ENCODE measurements at regions not wholly inside any gene's neighbourhood (a gene's known extent, or its start where the extent isn't known, plus 50 kb on each side); places are given as distances from the start of the nearest gene placed in this dataset.

- Histone ChIP-seq H3K4me3 (ENCODE audit: low read length in 2 of 2) (no peak overlapping the region), H3K9ac (ENCODE audit: low read length in 2 of 2) (no peak overlapping the region), H3K4me1 (ENCODE audit: control insufficient read depth, insufficient read depth, low read length) (no peaks in the 10 kb centered on the region), H3K27ac (ENCODE audit: low read length) (no peak overlapping the region), H3K36me3 (ENCODE audit: control insufficient read depth in 2 of 2, insufficient read depth in 2 of 2, low read length in 2 of 2) (no peaks in the 10 kb centered on the region), H3K27me3 (ENCODE audit: control insufficient read depth in 1 of 2, insufficient read depth in 2 of 2, low read length in 2 of 2) (peaks cover 0 to 4% of the 10 kb centered on the region in 2 donors), H3K9me3 (ENCODE audit: control insufficient read depth in 2 of 2, low read length in 2 of 2) (no peaks in the 10 kb centered on the region)
These were observed 56.7 kb upstream of the EPB41L3 start for GRCh38 chr18:5600378-5601071.

DNA sequence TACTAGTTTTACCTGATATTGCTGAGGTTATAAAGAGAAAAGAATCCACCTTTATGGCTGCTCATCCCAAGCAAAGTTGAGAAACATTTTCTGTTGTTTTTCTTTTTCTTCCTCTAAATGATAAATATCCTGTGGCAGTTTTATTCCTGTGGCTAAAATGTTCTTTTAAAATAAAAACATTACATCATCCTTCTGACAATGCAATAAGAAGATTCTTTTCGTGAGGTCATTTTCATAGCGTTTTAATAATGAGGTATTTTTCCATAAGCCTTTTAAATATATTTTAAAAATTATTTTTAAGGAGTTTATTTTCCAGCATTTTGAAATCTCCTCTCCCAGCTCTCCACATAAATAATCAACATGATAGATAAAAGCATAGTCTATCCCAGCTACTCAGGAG, 52.8 kb upstream of the EPB41L3 start:
- H3K36me3 ChIP-seq (ENCODE audit: control insufficient read depth in 2 of 2, insufficient read depth in 2 of 2, low read length in 2 of 2) = no peaks in the 10 kb centered on the region
- no peak overlapping the region for H3K27ac ChIP-seq (ENCODE audit: low read length)
- H3K9me3 ChIP-seq (ENCODE audit: control insufficient read depth in 2 of 2, low read length in 2 of 2) = no peaks in the 10 kb centered on the region
- H3K27me3 ChIP-seq (ENCODE audit: control insufficient read depth in 1 of 2, insufficient read depth in 2 of 2, low read length in 2 of 2) = peaks cover 0 to 2% of the 10 kb centered on the region in 2 donors
- no peaks in the 10 kb centered on the region for H3K4me1 ChIP-seq (ENCODE audit: control insufficient read depth, insufficient read depth, low read length)
- no peak overlapping the region for H3K4me3 ChIP-seq (ENCODE audit: low read length in 2 of 2)
- no peak overlapping the region for H3K9ac ChIP-seq (ENCODE audit: low read length in 2 of 2)

All from stomach smooth muscle (tissue), 2 donors.